DOHH2 (cell line): ENCODE measurements at regions not wholly inside any gene's neighbourhood (a gene's known extent, or its start where the extent isn't known, plus 50 kb on each side); places are given as distances from the start of the nearest gene placed in this dataset.
A peak's percentile ranks its signal among the peaks of the same experiment; 100 is the strongest.

Experiments used
- H3F3A ChIP-seq: fragments of 200-600 bp; sonication (generic), shearing (Covaris generic); 2 replicates; pipeline ENCODE4 v1.6.0; 2016; ENCODE audit warnings: antibody characterized with exemption, mild to moderate bottlenecking; ENCODE audit not compliant: control insufficient read depth, insufficient read depth
- H3K27ac ChIP-seq: fragments of 200-600 bp; sonication (generic); 2 replicates; pipeline ENCODE4 v1.5.1; 2014; ENCODE audit warnings: low read depth, mild to moderate bottlenecking, low read length, moderate library complexity
- H3K27me3 ChIP-seq: fragments of 200-600 bp; sonication (generic); 2 replicates; pipeline ENCODE4 v1.6.1; 2014; ENCODE audit warnings: mild to moderate bottlenecking, low read length, mixed read lengths; ENCODE audit not compliant: control insufficient read depth
- H3K36me3 ChIP-seq: fragments of 200-600 bp; sonication (generic); 2 replicates; pipeline ENCODE4 v1.6.1; 2014; ENCODE audit warnings: mild to moderate bottlenecking, low read length, moderate library complexity, mixed read lengths; ENCODE audit not compliant: control insufficient read depth
- H3K4me1 ChIP-seq: fragments of 200-600 bp; sonication (generic); 2 replicates; pipeline ENCODE4 v1.6.1; 2014; ENCODE audit warnings: mild to moderate bottlenecking, low read length, mixed read lengths; ENCODE audit not compliant: control insufficient read depth
- H3K4me2 ChIP-seq: fragments of 200-600 bp; sonication (generic); 2 replicates; pipeline ENCODE4 v1.6.0; 2014; ENCODE audit warnings: mild to moderate bottlenecking, low read length, moderate library complexity
- H3K4me3 ChIP-seq: fragments of 200-600 bp; sonication (generic); 2 replicates; pipeline ENCODE4 v1.5.1; 2014; ENCODE audit warnings: mild to moderate bottlenecking, low read length, mixed read lengths
- H3K79me2 ChIP-seq: fragments of 200-600 bp; sonication (generic); 2 replicates; pipeline ENCODE4 v1.6.1; 2014; ENCODE audit warnings: mild to moderate bottlenecking, low read length, mixed read lengths; ENCODE audit not compliant: control insufficient read depth
- H3K9me2 ChIP-seq: fragments of 200-600 bp; sonication (generic); replicated peaks from 2 replicates; pipeline ENCODE4 v1.6.1; 2014; ENCODE audit warnings: mild to moderate bottlenecking, low read length, mixed read lengths; ENCODE audit not compliant: control insufficient read depth
- H3K9me3 ChIP-seq: fragments of 200-600 bp; sonication (generic); 2 replicates; pipeline ENCODE4 v1.6.1; 2014; ENCODE audit warnings: antibody characterized with exemption, low read length, mixed read lengths; ENCODE audit not compliant: control insufficient read depth, insufficient read depth
- H4K20me1 ChIP-seq: fragments of 200-600 bp; sonication (generic); 2 replicates; pipeline ENCODE4 v1.6.0; 2014; ENCODE audit warnings: low read depth, mild to moderate bottlenecking, antibody characterized with exemption, low read length, moderate library complexity; ENCODE audit not compliant: control insufficient read depth, insufficient read depth
- CTCF ChIP-seq: fragments of 200-600 bp; sonication (generic); IDR thresholded peaks from one replicate; pipeline ENCODE4 v1.5.1; 2014; ENCODE audit warnings: antibody characterized with exemption, mild to moderate bottlenecking, low read depth, low read length; ENCODE audit not compliant: poor library complexity, severe bottlenecking
- EZH2phosphoT487 ChIP-seq: fragments of 200-600 bp; sonication (generic); IDR thresholded peaks from 2 replicates; pipeline ENCODE4 v1.6.1; 2017; ENCODE audit warnings: borderline replicate concordance, mild to moderate bottlenecking, antibody characterized with exemption, low read length, moderate library complexity, mixed read lengths

GRCh38 chr1:104932030-104932915 lies 1182.6 kb downstream of the AMY1C start:
- TF ChIP-seq CTCF (no peak), EZH2phosphoT487 (no peak)
- peak overlapping the region; percentile 30; the same call in 1 of the 2 replicates for H3K4me3 ChIP-seq
- H3F3A ChIP-seq, result no peaks in the 10 kb centered on the region
- no peaks in the 10 kb centered on the region for H3K36me3 ChIP-seq
- H3K4me2 ChIP-seq, result peak overlapping the region; percentile 49
- H3K27me3 ChIP-seq, result no peaks in the 10 kb centered on the region
- no peaks in the 10 kb centered on the region for H3K79me2 ChIP-seq
- peaks cover 19% of the 10 kb centered on the region for H3K4me1 ChIP-seq
- peak overlapping the region; percentile 13; the same call in 1 of the 2 replicates for H3K27ac ChIP-seq
- H4K20me1 ChIP-seq, result no peaks in the 10 kb centered on the region
- H3K9me2 ChIP-seq, result no peaks in the 10 kb centered on the region
- H3K9me3 ChIP-seq, result no peaks in the 10 kb centered on the region; the same call in 1 of the 2 replicates

- H3K4me1 ChIP-seq, result peaks cover 19% of the 10 kb centered on the region
Observed at GRCh38 chr1:104932949-104933679, 1183.4 kb downstream of the AMY1C start.

GRCh38 chr1:104933846-104934245 lies 1184.1 kb downstream of the AMY1C start:
- H3K27me3 ChIP-seq, result no peaks in the 10 kb centered on the region
- H3F3A ChIP-seq, result no peaks in the 10 kb centered on the region
- H3K4me2 ChIP-seq, result no peak overlapping the region
- no peaks in the 10 kb centered on the region for H3K36me3 ChIP-seq
- no peaks in the 10 kb centered on the region for H3K9me2 ChIP-seq
- TF ChIP-seq EZH2phosphoT487 (no peak), CTCF (no peak)
- no peak overlapping the region for H3K4me3 ChIP-seq
- H3K4me1 ChIP-seq, result peaks cover 19% of the 10 kb centered on the region
- no peaks in the 10 kb centered on the region for H4K20me1 ChIP-seq
- no peak overlapping the region for H3K27ac ChIP-seq
- no peaks in the 10 kb centered on the region; the same call in 1 of the 2 replicates for H3K9me3 ChIP-seq
- H3K79me2 ChIP-seq, result no peaks in the 10 kb centered on the region

More at GRCh38 chr1:104932949-104933679, 1183.4 kb downstream of the AMY1C start:
- Histone ChIP-seq H3K79me2 (no peaks in the 10 kb centered on the region), H3F3A (no peaks in the 10 kb centered on the region), H3K36me3 (no peaks in the 10 kb centered on the region), H4K20me1 (no peaks in the 10 kb centered on the region), H3K4me2 (peak overlapping the region; percentile 49), H3K27me3 (no peaks in the 10 kb centered on the region), H3K9me2 (no peaks in the 10 kb centered on the region), H3K9me3 (no peaks in the 10 kb centered on the region; the same call in 1 of the 2 replicates), H3K4me3 (peak overlapping the region; percentile 30; the same call in 1 of the 2 replicates), H3K27ac (no peak overlapping the region)
- TF ChIP-seq EZH2phosphoT487, result no peak
- no peak for TF ChIP-seq CTCF
